MM.1S (cell line): ENCODE measurements at regions not wholly inside any gene's neighbourhood (a gene's known extent, or its start where the extent isn't known, plus 50 kb on each side); places are given as distances from the start of the nearest gene placed in this dataset.

Experiments used
- DNase-seq: peaks from one replicate; pipeline ENCODE4 v3.0.0-alpha.2; 2015
- H2AFZ ChIP-seq: fragments of 300-600 bp; sonication (generic); 2 replicates; pipeline ENCODE4 v1.6.0; 2016; ENCODE audit warnings: antibody characterized with exemption, low read length
- H3F3A ChIP-seq: fragments of 300-600 bp; sonication (generic); 2 replicates; pipeline ENCODE4 v1.6.1; 2016; ENCODE audit warnings: mild to moderate bottlenecking, antibody characterized with exemption, low read length, moderate library complexity, mixed read lengths; ENCODE audit not compliant: insufficient read depth
- H3K27ac ChIP-seq: fragments of 300-600 bp; sonication (generic); 2 replicates; pipeline ENCODE4 v1.5.1; 2016; ENCODE audit warnings: mild to moderate bottlenecking, low read length
- H3K27me3 ChIP-seq: fragments of 300-600 bp; sonication (generic); replicated peaks from 2 replicates; pipeline ENCODE4 v1.6.0; 2016; ENCODE audit warnings: low read length; ENCODE audit not compliant: insufficient read depth
- H3K36me3 ChIP-seq: fragments of 300-600 bp; sonication (generic); replicated peaks from 2 replicates; pipeline ENCODE4 v1.6.1; 2016; ENCODE audit warnings: mild to moderate bottlenecking, low read length, mixed read lengths; ENCODE audit not compliant: insufficient read depth
- H3K4me1 ChIP-seq: fragments of 300-600 bp; sonication (generic); 2 replicates; pipeline ENCODE4 v1.6.1; 2016; ENCODE audit warnings: low read length, mixed read lengths
- H3K4me2 ChIP-seq: fragments of 300-600 bp; sonication (generic); 2 replicates; pipeline ENCODE4 v1.6.0; 2016; ENCODE audit warnings: low read depth, low read length
- H3K4me3 ChIP-seq: fragments of 300-600 bp; sonication (generic); 2 replicates; pipeline ENCODE4 v1.5.1; 2016; ENCODE audit warnings: low read length, mixed read lengths
- H3K79me2 ChIP-seq: fragments of 300-600 bp; sonication (generic); 2 replicates; pipeline ENCODE4 v1.6.1; 2016; ENCODE audit warnings: mixed run types, low read length, mixed read lengths
- H3K9ac ChIP-seq: fragments of 300-600 bp; sonication (generic); 2 replicates; pipeline ENCODE4 v1.6.1; 2016; ENCODE audit warnings: low read length, mixed read lengths
- H3K9me2 ChIP-seq: fragments of 300-600 bp; sonication (generic); replicated peaks from 2 replicates; pipeline ENCODE4 v1.6.1; 2016; ENCODE audit warnings: mild to moderate bottlenecking, low read length, mixed read lengths; ENCODE audit not compliant: insufficient read depth
- H3K9me3 ChIP-seq: fragments of 300-600 bp; sonication (generic); replicated peaks from 2 replicates; pipeline ENCODE4 v1.6.1; 2016; ENCODE audit warnings: mild to moderate bottlenecking, low read length, mixed read lengths; ENCODE audit not compliant: insufficient read depth
- H4K20me1 ChIP-seq: fragments of 300-600 bp; sonication (generic); 2 replicates; pipeline ENCODE4 v1.6.1; 2016; ENCODE audit warnings: mild to moderate bottlenecking, low read length, moderate library complexity, mixed read lengths; ENCODE audit not compliant: insufficient read depth
- EZH2 ChIP-seq: fragments of 300-600 bp; sonication (generic); optimal IDR thresholded peaks from 2 replicates; pipeline ENCODE3; 2017; ENCODE audit warnings: low read depth, mild to moderate bottlenecking, antibody characterized with exemption, low read length, mixed read lengths
- EZH2phosphoT487 ChIP-seq: fragments of 300-600 bp; sonication (generic); IDR thresholded peaks from 2 replicates; pipeline ENCODE4 v1.6.1; 2018; ENCODE audit warnings: antibody characterized with exemption, low read length
- TF ChIP-seq, protein P1 (sequence below): fragments of 300-600 bp; sonication (generic); IDR thresholded peaks from 2 replicates; pipeline ENCODE4 v1.5.1; 2016; ENCODE audit warnings: antibody characterized with exemption, low read length, mixed read lengths

GRCh38 chr13:95360464-95361097 is 59.3 kb upstream of the ABCC4 start:
- Histone ChIP-seq H4K20me1 (no peaks in the 10 kb centered on the region), H3K9me3 (no peaks in the 10 kb centered on the region), H3F3A (no peaks in the 10 kb centered on the region), H3K27me3 (no peaks in the 10 kb centered on the region), H3K9me2 (no peaks in the 10 kb centered on the region), H3K9ac (no peak overlapping the region), H3K36me3 (no peaks in the 10 kb centered on the region), H3K4me2 (no peak overlapping the region), H2AFZ (no peak overlapping the region), H3K79me2 (no peaks in the 10 kb centered on the region), H3K27ac (no peak overlapping the region), H3K4me3 (no peak overlapping the region), H3K4me1 (no peaks in the 10 kb centered on the region)
- no peak for DNase-seq
- TF ChIP-seq EZH2phosphoT487 = no peak
- TF ChIP-seq, protein P1, sequence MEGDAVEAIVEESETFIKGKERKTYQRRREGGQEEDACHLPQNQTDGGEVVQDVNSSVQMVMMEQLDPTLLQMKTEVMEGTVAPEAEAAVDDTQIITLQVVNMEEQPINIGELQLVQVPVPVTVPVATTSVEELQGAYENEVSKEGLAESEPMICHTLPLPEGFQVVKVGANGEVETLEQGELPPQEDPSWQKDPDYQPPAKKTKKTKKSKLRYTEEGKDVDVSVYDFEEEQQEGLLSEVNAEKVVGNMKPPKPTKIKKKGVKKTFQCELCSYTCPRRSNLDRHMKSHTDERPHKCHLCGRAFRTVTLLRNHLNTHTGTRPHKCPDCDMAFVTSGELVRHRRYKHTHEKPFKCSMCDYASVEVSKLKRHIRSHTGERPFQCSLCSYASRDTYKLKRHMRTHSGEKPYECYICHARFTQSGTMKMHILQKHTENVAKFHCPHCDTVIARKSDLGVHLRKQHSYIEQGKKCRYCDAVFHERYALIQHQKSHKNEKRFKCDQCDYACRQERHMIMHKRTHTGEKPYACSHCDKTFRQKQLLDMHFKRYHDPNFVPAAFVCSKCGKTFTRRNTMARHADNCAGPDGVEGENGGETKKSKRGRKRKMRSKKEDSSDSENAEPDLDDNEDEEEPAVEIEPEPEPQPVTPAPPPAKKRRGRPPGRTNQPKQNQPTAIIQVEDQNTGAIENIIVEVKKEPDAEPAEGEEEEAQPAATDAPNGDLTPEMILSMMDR = no peak
- TF ChIP-seq EZH2 = no peak

DNA sequence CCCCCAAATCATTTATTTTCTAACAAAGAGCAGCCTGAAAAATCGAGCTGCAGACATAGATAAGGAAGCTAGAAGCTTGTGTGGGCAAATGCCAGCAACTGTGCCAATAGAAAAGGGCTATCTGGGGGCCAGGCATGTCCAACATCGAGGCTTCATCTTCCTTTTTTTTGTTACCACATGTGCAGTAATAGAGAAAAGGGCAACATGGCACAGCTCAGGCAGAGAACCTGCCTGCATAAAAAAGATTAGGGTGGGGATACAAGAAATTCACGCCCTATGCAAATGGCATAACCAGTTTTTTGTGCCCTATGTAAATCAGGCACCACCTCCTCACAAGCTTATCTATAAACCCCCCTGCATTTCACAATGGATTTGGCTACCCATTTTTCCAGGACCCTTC is 60.4 kb upstream of the ABCC4 start:
- H3K36me3 ChIP-seq = no peaks in the 10 kb centered on the region
- no peaks in the 10 kb centered on the region for H3K9me3 ChIP-seq
- no peaks in the 10 kb centered on the region for H4K20me1 ChIP-seq
- no peaks in the 10 kb centered on the region for H3F3A ChIP-seq
- H3K79me2 ChIP-seq = no peaks in the 10 kb centered on the region
- no peak for DNase-seq
- no peak overlapping the region for H3K4me3 ChIP-seq
- no peaks in the 10 kb centered on the region for H3K27me3 ChIP-seq
- H3K27ac ChIP-seq = no peak overlapping the region
- TF ChIP-seq EZH2 (no peak), EZH2phosphoT487 (no peak)
- TF ChIP-seq, protein P1 = no peak
- no peak overlapping the region for H3K9ac ChIP-seq
- no peaks in the 10 kb centered on the region for H3K4me1 ChIP-seq
- no peak overlapping the region for H3K4me2 ChIP-seq
- H2AFZ ChIP-seq = no peak overlapping the region
- H3K9me2 ChIP-seq = no peaks in the 10 kb centered on the region

GRCh38 chr13:95362666-95363065 is 61.4 kb upstream of the ABCC4 start:
- Histone ChIP-seq H3K79me2 (no peaks in the 10 kb centered on the region), H3K4me2 (no peak overlapping the region), H3K36me3 (no peaks in the 10 kb centered on the region), H2AFZ (no peak overlapping the region), H3K9me2 (no peaks in the 10 kb centered on the region), H3K4me1 (no peaks in the 10 kb centered on the region), H3K27me3 (no peaks in the 10 kb centered on the region), H3K4me3 (no peak overlapping the region), H4K20me1 (no peaks in the 10 kb centered on the region), H3K9ac (no peak overlapping the region), H3F3A (no peaks in the 10 kb centered on the region), H3K27ac (no peak overlapping the region), H3K9me3 (no peaks in the 10 kb centered on the region)
- no peak for DNase-seq
- no peak for TF ChIP-seq EZH2phosphoT487
- TF ChIP-seq, protein P1 = no peak
